SKM-1 (cell line): ENCODE measurements at regions not wholly inside any gene's neighbourhood (a gene's known extent, or its start where the extent isn't known, plus 50 kb on each side); places are given as distances from the start of the nearest gene placed in this dataset.
"Not testable (repeated sequence)": the region's sequence is repeated elsewhere in the genome, so short reads cannot be mapped to it uniquely, and the experiment has no call there.

Experiments used
- DNase-seq: peaks from one replicate; lab custom pipeline; 2025; ENCODE audit not compliant: unreplicated experiment; lab: John Stamatoyannopoulos, UW

- no peak for DNase-seq
These were observed 56.8 kb upstream of the DCLK2 start for GRCh38 chr4:150021483-150021882.

DNA sequence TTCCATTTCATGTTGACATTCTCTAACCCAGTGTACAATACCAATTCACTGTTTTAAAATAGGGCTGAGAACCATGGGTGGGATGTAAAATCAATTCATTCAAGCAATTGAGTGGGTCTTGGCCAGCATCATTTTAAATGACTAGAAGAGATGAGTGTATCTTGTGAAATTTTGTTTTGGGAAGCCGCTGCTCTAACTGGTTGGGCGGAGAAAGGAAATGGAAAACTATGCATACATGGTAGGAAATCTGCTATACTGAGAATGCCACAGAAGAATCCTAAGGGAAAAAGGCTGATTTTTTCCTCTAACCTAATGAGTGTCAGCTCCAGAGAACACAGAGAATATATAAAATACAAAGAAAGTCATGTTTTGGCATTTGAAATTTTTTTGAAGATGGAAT lies 54.8 kb upstream of the DCLK2 start:
- no peak for DNase-seq

DNA sequence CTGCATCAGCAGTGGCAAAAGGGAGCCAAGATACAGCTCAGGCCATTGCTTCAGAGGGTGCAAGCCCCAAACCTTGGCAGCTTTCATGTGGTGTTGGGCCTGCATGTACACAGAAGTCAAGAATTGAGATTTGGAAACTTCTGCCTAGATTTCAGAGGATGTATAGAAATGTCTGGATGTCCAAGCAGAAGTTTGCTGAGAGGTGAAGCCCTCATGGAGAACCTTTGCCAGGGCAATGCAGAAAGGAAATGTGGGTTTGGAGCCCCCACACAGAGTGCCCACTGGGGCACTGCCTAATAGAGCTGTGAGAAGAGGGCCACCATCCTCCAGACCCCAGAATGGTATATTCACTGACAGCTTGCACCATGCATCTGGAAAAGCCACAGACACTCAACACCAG lies 51.3 kb upstream of the DCLK2 start:
- not testable (repeated sequence) for DNase-seq
